A673 (cell line): ENCODE measurements at regions not wholly inside any gene's neighbourhood (a gene's known extent, or its start where the extent isn't known, plus 50 kb on each side); places are given as distances from the start of the nearest gene placed in this dataset.

Experiments
- EZH2 ChIP-seq: fragments of 200-600 bp; sonication (generic); IDR thresholded peaks from 2 replicates; pipeline ENCODE4 v1.6.1; 2017; ENCODE audit warnings: borderline replicate concordance, low read depth, mild to moderate bottlenecking, mixed read lengths, antibody characterized with exemption, low read length; ENCODE audit not compliant: poor library complexity, severe bottlenecking
- TF ChIP-seq, protein P1 (sequence below): fragments of 300-800, 200-600 bp; sonication (generic); conservative IDR thresholded peaks from 2 replicates; pipeline ENCODE4 v1.5.1; 2017; ENCODE audit warnings: low read depth, mild to moderate bottlenecking, antibody characterized with exemption, low read length, moderate library complexity, mixed read lengths

DNA sequence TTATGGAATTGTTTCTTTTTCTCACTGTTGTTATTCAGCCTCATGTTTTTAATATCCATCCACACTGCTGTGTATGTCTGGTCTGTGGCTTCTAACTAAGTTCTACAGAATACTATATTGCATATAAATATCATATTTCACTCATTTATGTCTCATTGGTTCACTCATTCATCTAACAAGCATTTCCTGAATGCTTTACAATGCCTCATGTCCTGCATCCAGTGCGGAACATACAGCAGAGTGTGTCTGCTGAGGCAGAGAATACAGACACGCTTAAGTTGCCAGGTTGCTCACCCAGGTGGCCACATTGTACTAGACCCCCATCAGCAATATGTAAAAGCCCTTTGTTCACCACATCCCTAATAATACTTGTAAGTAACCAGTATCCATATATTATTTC is 111.8 kb upstream of the CNTNAP2 start:
- TF ChIP-seq EZH2: no peak
- TF ChIP-seq, protein P1, sequence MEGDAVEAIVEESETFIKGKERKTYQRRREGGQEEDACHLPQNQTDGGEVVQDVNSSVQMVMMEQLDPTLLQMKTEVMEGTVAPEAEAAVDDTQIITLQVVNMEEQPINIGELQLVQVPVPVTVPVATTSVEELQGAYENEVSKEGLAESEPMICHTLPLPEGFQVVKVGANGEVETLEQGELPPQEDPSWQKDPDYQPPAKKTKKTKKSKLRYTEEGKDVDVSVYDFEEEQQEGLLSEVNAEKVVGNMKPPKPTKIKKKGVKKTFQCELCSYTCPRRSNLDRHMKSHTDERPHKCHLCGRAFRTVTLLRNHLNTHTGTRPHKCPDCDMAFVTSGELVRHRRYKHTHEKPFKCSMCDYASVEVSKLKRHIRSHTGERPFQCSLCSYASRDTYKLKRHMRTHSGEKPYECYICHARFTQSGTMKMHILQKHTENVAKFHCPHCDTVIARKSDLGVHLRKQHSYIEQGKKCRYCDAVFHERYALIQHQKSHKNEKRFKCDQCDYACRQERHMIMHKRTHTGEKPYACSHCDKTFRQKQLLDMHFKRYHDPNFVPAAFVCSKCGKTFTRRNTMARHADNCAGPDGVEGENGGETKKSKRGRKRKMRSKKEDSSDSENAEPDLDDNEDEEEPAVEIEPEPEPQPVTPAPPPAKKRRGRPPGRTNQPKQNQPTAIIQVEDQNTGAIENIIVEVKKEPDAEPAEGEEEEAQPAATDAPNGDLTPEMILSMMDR: no peak
